Left kidney (tissue), 1 donor: ENCODE measurements at regions not wholly inside any gene's neighbourhood (a gene's known extent, or its start where the extent isn't known, plus 50 kb on each side); places are given as distances from the start of the nearest gene placed in this dataset.
A peak's percentile ranks its signal among the peaks of the same experiment; 100 is the strongest.
"Not testable (repeated sequence)": the region's sequence is repeated elsewhere in the genome, so short reads cannot be mapped to it uniquely, and the experiment has no call there.

ENCODE experiments used
- DNase-seq: peaks from one replicate; pipeline ENCODE4 v3.0.0-alpha.2; 2013

DNA sequence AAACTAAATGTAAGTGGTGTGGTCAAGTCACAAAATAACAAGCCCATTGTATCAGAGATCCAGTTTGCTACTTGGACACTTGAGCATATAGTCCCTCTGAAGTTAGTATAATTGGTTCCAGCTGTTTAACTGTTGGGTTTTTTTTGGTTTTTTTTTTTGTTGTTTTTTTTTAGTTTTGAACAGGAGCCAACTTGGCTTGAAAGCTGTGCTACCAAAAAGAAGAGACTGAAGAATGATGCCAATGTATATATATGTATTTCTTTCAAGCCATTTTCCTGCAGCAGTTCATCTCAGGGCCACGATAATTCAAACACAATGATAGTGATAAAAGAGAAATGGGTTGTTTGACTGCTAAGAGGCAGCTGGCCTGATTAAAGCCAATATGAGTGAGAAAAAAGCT lies 138.3 kb downstream of the PCDH18 start:
- no peak for DNase-seq

DNA sequence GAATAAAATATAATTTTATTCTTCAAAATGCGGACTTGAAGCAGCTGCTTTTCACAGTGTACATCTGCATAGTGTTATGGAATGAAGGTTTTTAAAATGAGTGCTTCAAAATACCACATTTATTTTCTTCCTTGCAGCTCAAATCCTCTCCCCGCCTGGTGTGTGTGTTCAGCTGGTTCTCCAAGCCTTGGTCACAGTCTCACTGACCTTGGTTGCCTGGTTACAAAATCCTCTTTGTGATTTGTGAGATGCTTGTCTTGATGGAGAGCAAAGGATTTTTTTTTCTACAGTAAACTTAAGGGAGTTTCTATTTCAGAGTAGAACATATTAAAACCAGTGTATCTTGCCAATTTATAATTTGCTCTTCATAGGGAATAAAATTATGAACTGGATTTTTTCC lies 139.2 kb downstream of the PCDH18 start:
- DNase-seq: peak; percentile 51

DNA sequence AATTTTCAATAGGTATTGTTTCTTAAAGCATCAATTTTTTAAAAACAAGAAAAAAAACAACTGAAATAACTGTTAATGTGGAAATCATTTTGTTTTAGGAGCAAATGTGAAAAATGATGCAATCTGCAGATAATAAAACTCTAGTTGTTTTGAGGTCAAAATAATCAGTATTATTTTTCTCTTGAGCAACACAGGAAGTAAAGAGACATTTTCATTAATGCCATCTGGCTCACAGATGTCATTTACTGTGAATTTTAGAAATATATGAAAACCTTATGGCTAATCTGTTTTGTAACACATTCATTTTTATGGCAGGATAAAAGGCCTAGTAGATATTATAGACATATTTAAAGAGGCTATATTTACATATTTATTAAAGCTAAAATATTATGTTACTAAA lies 141.6 kb downstream of the PCDH18 start:
- no peak for DNase-seq

DNA sequence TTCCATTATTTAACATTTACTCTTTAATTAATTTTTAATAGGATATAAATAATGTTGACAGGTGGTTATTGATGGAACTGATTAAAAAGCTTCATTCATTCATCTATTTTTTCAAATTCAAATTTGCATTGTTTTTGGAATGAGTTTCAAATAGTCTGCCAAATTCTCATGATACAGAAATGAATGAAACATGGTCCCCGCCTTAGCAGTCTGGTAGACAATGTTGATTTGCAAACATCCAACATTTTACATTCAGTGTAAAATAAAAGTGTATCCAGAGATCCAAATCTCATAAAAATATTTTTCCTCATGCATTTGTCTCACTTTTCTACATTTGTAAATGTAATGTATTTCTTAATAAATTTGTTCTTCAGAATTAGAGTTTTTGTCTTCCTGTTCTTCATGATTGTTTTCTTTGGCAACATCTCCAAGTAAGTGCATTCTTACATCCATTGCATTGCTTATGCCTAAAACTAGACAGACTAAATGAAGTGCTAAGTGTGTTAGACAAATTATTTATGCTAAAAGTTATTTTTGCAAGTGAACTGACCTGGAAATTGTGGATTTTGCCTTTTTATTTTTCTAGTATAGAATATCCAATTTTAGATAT lies 142.3 kb downstream of the PCDH18 start:
- DNase-seq: no peak

DNA sequence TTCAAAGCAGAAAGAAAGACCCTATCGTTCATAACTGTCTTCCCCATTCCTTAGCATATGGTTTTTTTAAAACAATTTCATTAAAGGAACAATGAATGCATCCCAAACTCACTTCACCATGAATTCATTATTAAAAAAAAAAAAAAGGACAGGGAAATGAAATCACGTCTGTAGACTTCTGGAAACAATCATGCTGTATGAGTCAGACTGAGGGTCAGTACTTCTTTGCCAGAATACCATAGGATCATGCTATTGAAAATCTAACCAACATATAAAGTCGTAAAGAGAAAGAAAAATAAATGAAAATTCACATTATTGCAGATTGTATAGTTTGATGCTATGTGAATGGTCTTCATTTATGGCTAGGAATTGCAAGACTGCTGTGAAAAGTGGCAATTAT lies 144.4 kb downstream of the PCDH18 start:
- DNase-seq: no peak

DNA sequence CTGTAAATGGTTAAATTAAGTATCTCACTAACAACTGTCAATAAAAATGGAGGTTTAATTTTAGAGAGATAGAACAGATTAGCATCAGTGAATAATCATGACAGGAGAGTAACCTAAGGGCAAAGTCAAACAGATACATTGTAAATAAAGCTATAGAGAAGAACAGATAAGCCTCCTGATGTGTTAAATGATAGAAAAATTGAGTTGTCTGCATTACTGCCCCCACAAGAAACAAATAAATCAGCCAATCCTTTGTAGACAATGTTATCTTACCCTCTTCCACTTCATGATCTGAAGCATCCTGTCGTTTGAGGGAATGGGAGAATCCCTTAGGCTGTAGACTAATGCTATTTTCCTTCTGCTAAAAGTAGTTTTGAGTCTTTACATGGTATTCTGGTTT lies 147.8 kb downstream of the PCDH18 start:
- DNase-seq: no peak

DNA sequence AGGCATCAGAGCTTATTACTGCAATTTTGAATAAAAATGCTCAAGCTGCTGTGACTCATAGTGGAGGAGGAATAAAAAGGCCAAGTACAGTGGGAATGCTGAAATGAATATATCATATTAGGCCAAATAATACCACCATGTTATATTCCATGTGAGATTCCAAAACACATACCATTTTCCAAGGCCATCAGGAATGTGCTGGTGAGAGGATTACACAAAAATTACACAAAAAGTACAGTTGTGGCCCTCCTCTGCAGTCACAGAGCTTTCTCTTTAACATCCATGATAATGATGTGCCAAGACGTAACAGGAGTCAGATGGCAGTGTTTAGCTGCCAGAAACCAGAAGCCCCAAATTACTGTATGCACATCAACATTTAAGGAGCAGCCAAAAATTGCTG lies 153.5 kb downstream of the PCDH18 start:
- DNase-seq: no peak

DNA sequence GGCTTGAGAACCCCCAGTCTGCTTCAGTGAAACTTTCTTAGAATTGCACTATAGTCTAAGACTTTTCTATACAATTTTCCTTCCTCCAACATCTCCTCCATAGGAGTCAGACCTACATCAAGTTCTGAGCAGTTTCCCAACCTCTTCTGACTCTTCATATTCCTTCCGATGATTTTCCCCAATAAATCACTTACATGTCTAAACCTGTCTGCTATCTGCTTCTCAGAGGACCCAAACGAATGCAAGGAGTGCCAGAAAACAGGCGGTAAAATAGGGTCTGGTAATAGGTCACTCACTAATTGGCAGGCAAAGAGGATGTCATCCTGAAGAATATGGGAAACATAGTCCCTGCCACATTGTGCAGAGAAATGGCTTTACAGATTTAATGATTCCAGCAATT lies 153.9 kb downstream of the PCDH18 start:
- DNase-seq: no peak

DNA sequence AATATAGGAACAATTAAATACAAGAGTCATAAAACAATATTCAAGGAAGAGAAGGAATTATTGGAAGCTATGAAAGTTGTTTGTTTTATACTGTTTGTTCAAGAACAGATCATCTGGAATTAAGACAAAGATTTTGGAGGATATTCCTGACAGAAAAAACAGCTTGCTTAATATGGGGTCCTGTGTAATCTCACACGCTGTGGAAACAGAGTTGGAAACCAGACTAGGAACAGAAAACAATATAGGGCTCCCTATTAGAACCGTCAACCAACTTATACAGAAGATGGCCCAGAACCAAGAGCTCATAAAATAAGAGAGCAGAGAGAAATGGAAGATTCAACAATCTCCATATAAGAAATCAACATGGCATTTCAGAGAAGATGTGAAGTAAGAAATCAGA lies 156.0 kb downstream of the PCDH18 start:
- no peak for DNase-seq

DNA sequence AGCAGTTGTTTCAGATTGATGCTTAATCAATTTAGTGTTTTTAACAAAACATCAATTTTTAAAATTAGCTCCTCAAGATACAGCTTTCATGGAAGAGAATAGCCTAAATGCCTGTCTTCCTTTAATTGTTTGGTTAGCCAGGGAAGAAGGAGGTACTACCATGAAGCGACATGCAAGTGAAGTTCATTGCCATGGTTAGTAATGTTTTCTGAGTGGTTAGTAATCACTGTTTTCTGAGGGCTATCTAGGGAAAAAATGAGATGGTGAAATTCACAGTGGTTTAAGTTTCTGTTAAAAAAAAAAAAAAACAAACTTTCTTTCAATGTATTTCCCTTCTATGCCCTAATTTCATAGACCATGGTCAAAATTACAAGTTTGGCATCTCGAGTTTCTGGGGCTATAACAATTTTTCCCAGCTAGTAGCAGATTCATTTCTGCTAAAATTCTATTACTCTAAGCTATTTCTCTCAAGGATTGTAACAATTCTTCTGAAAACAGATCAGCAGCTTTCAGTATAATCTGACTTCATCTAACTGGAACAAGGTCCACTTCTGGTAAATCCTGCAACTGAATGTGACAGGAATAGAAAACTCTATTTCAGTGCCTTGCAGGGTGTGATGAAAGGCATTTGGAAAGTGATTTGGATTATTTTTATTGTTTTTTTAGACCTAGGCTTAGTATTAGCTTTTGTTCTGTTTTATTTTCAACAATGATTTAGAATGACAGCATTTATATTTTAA lies 157.0 kb downstream of the PCDH18 start:
- no peak for DNase-seq

DNA sequence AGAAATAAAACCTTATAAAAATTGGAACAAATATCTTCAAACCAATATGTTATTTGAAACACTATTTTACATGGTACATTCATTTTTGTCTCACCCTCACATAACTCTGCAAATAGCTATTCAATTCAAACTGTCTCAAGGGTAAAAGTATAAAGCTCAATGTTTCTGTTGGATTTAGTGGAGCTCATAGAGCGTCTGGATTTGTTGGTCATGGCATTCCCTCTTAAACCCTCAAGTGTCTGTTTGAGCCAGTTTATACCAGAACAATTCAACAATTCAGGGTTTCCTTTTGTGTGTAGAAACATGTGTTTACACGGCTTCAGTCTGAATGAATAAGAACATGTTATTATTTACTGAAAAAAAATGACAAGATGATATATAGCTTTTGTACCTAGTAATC lies 161.6 kb downstream of the PCDH18 start:
- no peak for DNase-seq

DNA sequence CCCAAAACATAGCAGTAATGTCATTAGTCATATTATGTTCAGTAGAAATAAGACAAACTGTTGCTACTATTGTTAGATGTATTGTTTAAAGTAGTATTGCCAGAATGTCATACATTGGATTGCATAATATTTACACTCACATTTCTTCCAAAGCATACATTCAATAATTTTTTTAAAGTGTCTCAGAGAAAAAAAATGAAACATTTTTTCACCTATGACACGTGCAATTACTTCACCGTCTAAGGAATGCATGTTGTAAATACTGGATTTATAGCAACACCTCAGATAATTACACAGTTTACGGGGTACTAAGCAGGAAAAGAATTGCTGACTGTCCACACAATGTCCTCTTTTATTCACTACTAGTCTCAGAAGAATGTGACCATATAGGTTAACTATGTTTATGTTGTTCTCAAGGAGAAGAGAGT lies 162.1 kb downstream of the PCDH18 start:
- DNase-seq: no peak

DNA sequence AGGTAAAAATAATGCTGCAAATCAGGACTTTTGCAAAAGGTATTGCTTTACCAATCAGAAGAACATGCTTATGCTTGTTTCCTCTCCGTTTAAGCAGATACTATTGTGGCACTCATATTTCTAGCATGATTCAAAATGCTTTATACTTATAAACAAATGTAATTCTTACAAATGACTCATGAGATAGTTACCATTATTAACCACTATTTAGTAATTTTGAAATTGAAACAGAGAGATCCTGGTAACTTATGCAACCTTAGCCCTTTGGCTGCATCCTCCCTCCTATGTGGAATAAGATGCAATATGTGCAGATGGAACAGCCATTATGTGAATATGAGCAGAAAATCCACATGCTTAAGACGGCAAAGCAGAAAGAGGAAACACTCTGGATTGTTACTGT lies 164.7 kb downstream of the PCDH18 start:
- DNase-seq: no peak

DNA sequence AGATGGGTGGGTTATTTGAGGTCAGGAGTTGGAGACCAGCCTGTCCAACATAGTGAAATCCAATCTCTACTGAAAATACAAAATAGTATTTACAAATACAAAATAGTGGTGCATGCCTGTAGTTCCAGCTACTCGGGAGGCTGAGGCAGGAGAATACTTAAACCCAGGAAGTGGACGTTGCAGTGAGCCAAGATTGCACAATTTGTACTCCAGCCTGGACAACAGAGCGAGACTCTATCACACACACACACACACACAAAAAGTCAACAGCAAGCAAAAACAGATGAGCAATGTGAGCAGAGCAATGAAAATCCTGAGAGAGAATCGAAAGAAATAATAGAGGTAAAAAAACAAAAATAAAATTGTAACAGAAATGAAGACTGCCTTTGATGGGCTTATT lies 168.8 kb downstream of the PCDH18 start:
- no peak for DNase-seq

DNA sequence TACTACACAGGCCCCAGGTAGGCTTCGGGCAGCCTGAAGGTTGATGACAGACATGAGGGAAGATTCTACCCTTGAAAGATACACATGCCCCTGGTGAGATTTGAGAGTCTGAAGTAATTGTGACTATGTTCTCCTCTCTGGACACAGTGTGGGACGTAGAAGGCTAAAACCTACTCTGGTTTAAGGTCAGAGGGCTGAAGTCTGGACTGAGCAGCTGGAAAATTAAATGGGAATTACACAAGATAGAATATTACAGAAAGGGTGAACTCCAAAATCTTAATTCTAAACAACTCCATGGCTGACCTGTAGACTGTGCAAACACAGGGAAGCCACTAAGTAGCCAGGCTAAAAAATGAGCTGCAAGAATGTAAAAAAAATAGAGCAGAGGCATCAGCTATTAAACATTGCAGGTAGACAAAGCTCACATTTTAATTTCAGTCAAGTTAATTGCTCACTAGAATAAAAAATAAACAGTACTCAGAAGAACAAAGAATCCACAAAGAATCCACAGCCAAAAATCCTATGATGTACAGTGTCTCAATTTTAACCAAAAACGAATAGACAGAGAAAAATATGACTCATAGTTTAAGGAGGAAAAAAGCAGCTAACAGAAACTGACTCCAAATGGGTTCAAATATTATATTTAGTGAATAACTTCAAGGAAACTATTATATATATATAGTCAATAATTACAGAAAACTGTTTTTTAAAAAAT lies 170.4 kb downstream of the PCDH18 start:
- DNase-seq: no peak

DNA sequence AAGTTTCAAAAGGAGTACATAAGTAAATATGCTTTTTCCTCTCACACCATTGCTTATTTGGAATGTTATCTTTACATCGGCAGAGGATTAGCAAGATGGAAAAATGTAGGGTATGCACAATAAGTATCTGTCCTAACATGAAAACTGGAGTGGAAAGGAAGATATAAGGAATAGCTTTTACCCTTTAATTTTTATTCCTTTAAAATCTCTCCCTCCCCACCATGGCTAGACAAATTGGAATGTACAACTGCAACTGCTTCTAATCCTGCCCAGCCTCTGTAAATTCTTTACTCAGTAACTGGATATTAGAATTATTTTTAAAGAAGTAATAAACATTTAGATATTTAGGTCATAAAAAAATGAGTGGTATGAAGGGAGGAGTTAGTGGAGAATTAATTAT lies 171.5 kb downstream of the PCDH18 start:
- DNase-seq: no peak

DNA sequence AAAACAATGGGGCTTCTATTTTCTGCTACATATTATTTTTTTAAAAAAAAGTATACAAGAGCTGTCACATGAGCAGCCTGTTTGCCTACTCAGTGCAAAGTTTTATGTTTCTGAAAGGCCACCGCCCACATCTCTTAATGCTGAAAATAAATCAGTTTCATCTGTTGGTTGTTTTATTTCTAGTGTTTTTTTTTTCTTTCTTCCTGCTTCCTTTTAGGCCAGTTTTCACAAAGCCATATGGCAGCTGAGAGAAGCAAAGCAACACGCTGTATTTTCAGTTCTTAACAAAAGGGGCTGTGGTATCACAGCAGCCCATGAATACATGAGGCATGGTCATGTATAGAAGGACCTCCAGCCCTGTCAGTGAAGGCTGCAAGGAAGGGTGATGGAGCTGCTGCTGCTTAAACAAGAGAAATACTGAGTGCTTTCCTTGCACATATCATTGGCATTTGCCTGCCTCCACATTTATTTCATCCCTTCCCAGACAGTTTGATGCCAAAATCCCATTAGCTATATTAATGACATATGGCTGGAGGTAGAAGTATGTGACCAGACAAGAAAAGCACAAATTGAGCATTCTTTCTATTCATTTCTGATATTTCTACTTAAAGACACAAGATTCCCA lies 172.5 kb downstream of the PCDH18 start:
- peak; percentile 51 for DNase-seq

DNA sequence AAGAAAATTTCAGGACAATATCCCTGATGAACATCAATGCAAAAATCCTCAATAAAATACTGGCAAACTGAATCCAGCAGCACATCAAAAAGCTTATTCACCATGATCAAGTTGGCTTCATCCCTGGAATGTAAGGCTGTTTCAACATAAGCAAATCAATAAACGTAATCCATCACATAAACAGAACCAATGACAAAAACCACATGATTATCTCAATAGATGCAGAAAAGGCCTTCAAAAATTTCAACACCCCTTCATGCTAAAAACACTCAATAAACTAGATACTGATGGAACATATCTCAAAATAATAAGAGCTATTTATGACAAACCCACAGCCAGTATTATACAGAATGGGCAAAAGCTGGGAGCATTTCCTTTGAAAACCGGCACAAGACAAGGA lies 177.7 kb downstream of the PCDH18 start:
- not testable (repeated sequence) for DNase-seq

DNA sequence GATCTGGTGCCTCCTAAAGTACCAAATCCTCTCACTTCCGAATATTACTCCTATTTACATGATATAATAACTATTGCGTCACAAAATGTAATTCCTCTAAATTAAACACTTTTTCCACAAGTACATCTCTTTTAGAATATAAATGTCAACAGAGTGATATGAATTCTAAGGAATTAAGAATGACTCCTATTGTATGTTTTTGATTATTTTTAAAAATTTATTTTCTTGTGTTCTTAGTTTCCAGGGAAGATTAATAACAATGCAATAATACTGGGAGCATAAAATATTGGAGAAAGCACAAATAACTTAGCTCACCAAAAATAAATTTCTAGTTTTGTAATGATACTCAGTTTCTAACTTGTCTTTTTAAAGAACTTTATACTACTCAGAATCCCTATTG lies 184.9 kb downstream of the PCDH18 start:
- no peak for DNase-seq

DNA sequence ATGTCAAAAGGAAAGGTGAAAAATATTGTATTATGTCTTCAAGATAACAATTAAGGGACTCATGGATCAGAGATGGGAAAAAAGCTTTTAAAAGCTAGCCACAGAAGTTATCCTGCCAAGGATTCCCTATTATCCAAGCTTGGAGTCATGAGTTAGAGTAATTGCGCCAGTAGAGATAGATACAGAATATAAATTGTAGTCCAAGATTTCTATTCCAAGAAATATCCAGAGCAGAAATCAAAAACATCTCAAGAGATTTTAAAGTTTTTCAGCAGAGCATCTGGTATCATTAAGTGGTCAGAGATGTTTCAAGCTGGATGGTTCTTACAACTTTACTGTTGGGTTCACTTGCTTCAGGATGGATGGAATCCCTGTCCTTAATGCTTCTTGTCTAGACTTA lies 186.7 kb downstream of the PCDH18 start:
- DNase-seq: no peak

DNA sequence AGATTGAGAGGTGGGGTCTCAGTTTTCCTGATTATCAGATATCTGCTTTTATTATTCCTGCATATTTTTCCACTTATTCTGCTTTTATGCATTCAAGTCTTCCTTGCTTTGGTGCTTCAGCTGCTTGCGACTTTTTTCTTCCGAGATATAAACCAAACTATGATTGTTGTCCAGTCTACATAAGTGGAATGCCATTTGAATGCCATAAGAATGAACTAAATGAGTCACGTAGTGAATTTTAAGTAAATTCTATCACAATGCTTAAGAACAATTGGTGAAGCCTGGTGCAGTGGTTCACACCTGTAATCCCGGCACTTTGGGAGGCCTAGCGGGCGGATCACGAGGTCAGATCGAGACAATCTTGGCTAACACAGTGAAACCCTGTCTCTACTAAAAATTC lies 189.1 kb downstream of the PCDH18 start:
- DNase-seq: no peak

DNA sequence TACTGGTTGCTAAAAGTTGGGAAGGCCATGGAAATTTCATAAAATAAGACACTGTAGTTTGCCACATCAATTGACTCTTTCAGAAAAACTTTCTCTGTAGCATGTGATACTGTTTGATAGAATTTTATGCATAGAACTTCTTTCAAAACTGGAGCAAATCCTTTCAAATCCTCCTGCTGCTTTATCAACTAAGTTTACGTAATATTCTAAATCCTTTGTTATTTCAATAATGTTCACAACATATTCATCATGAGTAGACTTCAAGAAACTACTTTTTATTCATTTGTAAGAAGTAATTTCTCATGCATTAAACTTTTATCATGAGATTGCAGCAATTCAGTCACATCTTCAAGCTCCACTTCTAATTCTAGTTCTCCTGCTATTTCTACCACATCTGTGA lies 199.3 kb downstream of the PCDH18 start:
- DNase-seq: no peak

DNA sequence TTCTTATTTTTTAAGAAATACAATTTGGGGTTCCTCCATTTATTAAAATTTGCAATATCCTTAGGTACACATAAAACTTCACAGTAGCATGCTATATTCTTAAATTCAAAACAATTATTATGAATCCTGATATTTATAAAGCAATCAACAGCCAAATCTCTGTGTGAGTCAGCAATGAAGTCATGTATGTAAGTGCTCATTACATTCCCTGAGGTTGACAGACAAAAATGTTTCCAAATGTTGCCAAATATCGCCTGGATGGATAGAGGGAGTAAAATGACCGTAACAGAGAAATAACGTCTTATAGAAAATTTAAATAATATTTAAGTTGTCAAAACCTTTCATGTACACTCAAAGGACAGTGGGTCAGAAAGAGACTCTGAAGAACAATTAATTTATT lies 220.0 kb downstream of the PCDH18 start:
- DNase-seq: no peak
